CD14-positive monocyte (primary cell): ENCODE measurements at regions not wholly inside any gene's neighbourhood (a gene's known extent, or its start where the extent isn't known, plus 50 kb on each side); places are given as distances from the start of the nearest gene placed in this dataset.

Source experiments
- DNase-seq, 3 donors: peaks; one replicate each; pipeline ENCODE4 v3.0.0-alpha.2; 2011 to 2022
- H2AFZ ChIP-seq: 2 replicates; pipeline ENCODE4 v1.6.0; 2012; ENCODE audit warnings: mild to moderate bottlenecking, low read depth, low read length, inconsistent platforms; ENCODE audit not compliant: insufficient read depth, poor library complexity, severe bottlenecking
- H3K27ac ChIP-seq, 2 donors: 1 replicate in 1 of 2; 2 replicates in 1 of 2; pipeline ENCODE4 v1.5.1; 2012 to 2013; ENCODE audit warnings: low read length in 2 of 2, control low read depth in 1 of 2, inconsistent platforms in 1 of 2, low read depth in 1 of 2, mild to moderate bottlenecking in 1 of 2
- H3K27me3 ChIP-seq, 2 donors: one replicate each; pipeline versions ENCODE4 v1.6.0 to v1.6.1; 2011 to 2013; ENCODE audit warnings: low read length in 2 of 2; ENCODE audit not compliant: control insufficient read depth in 2 of 2, insufficient read depth in 2 of 2
- H3K36me3 ChIP-seq, 2 donors: replicated peaks in 1 of 2; 1 replicate in 1 of 2; 2 replicates in 1 of 2; pipeline versions ENCODE4 v1.5.1 to v1.6.1; 2012 to 2013; ENCODE audit warnings: low read length in 2 of 2, control low read depth in 1 of 2, inconsistent platforms in 1 of 2, mild to moderate bottlenecking in 1 of 2; ENCODE audit not compliant: insufficient read depth in 2 of 2, control insufficient read depth in 1 of 2
- H3K4me1 ChIP-seq, 2 donors: 1 replicate in 1 of 2; 2 replicates in 1 of 2; pipeline versions ENCODE4 v1.5.1 to v1.6.1; 2012 to 2013; ENCODE audit warnings: low read length in 2 of 2, control low read depth in 1 of 2, inconsistent platforms in 1 of 2, mild to moderate bottlenecking in 1 of 2, moderate library complexity in 1 of 2; ENCODE audit not compliant: insufficient read depth in 2 of 2, control insufficient read depth in 1 of 2
- H3K4me2 ChIP-seq: replicated peaks from 2 replicates; pipeline ENCODE3; 2012; ENCODE audit warnings: low read length, moderate library complexity, mild to moderate bottlenecking; ENCODE audit not compliant: poor library complexity, severe bottlenecking; ENCODE audit errors: extremely low read depth
- H3K4me3 ChIP-seq, 3 experiments: fragments of 200-600 bp in 1 of 3; sonication (generic) in 1 of 3; replicated peaks in 1 of 3; 1 replicate in 2 of 3; 2 replicates in 1 of 3; pipeline ENCODE4 v1.5.1; 2011 to 2013; ENCODE audit warnings: low read length in 3 of 3, mild to moderate bottlenecking in 3 of 3, control low read depth in 2 of 3, low read depth in 2 of 3, inconsistent platforms in 1 of 3, moderate library complexity in 1 of 3
- H3K79me2 ChIP-seq: 2 replicates; pipeline ENCODE4 v1.6.0; 2012; ENCODE audit warnings: mild to moderate bottlenecking, control low read depth, inconsistent platforms, low read length, moderate library complexity; ENCODE audit not compliant: insufficient read depth
- H3K9ac ChIP-seq: 2 replicates; pipeline ENCODE4 v1.6.0; 2017; ENCODE audit warnings: low read length, mild to moderate bottlenecking; ENCODE audit not compliant: insufficient read depth, poor library complexity, severe bottlenecking
- H3K9me3 ChIP-seq, 2 donors: replicated peaks in 1 of 2; 1 replicate in 1 of 2; 2 replicates in 1 of 2; pipeline versions ENCODE4 v1.5.1 to v1.6.1; 2012 to 2013; ENCODE audit warnings: low read length in 2 of 2, control low read depth in 1 of 2; ENCODE audit not compliant: control insufficient read depth in 1 of 2, insufficient read depth in 1 of 2
- H4K20me1 ChIP-seq: 2 replicates; pipeline ENCODE4 v1.6.0; 2012; ENCODE audit warnings: mild to moderate bottlenecking, low read length, control low read depth, moderate library complexity; ENCODE audit not compliant: insufficient read depth
- H3K27ac Mint-ChIP-seq, 7 donors: one replicate each; pipeline ENCODE4 v1.8.0; 2020; ENCODE audit warnings: mild to moderate bottlenecking in 7 of 7, mixed read lengths in 7 of 7, moderate library complexity in 6 of 7, inconsistent platforms in 2 of 7
- H3K27me3 Mint-ChIP-seq, 3 donors: one replicate each; pipeline ENCODE4 v1.8.0; 2021 to 2022; ENCODE audit warnings: low read depth in 3 of 3, mild to moderate bottlenecking in 3 of 3, mixed read lengths in 3 of 3, moderate library complexity in 3 of 3, inconsistent platforms in 1 of 3
- H3K36me3 Mint-ChIP-seq, 2 donors: one replicate each; pipeline ENCODE4 v1.8.0; 2020; ENCODE audit warnings: mixed read lengths in 2 of 2, inconsistent platforms in 1 of 2, mild to moderate bottlenecking in 1 of 2
- H3K4me1 Mint-ChIP-seq: one replicate; pipeline ENCODE4 v1.8.0; 2020; ENCODE audit warnings: mild to moderate bottlenecking, mixed read lengths
- H3K4me3 Mint-ChIP-seq, 2 donors: one replicate each; pipeline ENCODE4 v1.8.0; 2020; ENCODE audit warnings: mild to moderate bottlenecking in 2 of 2, mixed read lengths in 2 of 2, moderate library complexity in 1 of 2
- H3K9me3 Mint-ChIP-seq, 7 donors: one replicate each; pipeline ENCODE4 v1.8.0; 2020 to 2022; ENCODE audit warnings: mixed read lengths in 7 of 7, mild to moderate bottlenecking in 6 of 7, moderate library complexity in 6 of 7, inconsistent platforms in 2 of 7
- CTCF ChIP-seq: fragments of 200-600 bp; IDR thresholded peaks from one replicate; pipeline ENCODE4 v1.8.0; 2022; ENCODE audit warnings: antibody characterized with exemption, mild to moderate bottlenecking
- WGBS: methylation state at CpG from one replicate; pipeline ENCODE4 v1.1.5; 2013; ENCODE audit warnings: missing lambda C conversion rate; ENCODE audit not compliant: insufficient coverage; 5-methylcytosine and 5-hydroxymethylcytosine counted together
- intact Hi-C, 2 donors: fragments of 100-400 bp; cut with micrococcal nuclease; formaldehyde crosslinking; loops; one replicate each; pipeline versions ENCODE4 v1.15.0 to v1.15.1; 2023

- no peak overlapping the region for H2AFZ ChIP-seq
- H3K9me3 Mint-ChIP-seq = peaks cover 15 to 26% (median 21%) of the 10 kb centered on the region in 7 donors
- no peaks in the 10 kb centered on the region for H3K79me2 ChIP-seq
- H3K9ac ChIP-seq = no peak overlapping the region
- intact Hi-C loops = loop anchor here in 1 of 2 donors (5.0 kb wide), 1 partner anchor 41 kb away; no protein-coding TSS in a partner anchor
- peaks cover 2 to 4% (median 4%) of the 10 kb centered on the region in 3 donors for H3K27me3 Mint-ChIP-seq
- peaks cover 45% of the 10 kb centered on the region for H3K4me1 Mint-ChIP-seq
- no peaks in the 10 kb centered on the region for H3K36me3 ChIP-seq
- H3K9me3 ChIP-seq = peaks cover 13 to 16% of the 10 kb centered on the region in 2 donors
- peak; percentile 83 to 95 (median 93) for DNase-seq
- peaks cover 18 to 41% of the 10 kb centered on the region in 2 donors for H3K4me1 ChIP-seq
- no peaks in the 10 kb centered on the region for H4K20me1 ChIP-seq
- H3K27me3 ChIP-seq = no peaks in the 10 kb centered on the region
- H3K4me2 ChIP-seq = no peak overlapping the region
- H3K4me3 Mint-ChIP-seq = no peak overlapping the region
- no CpG with 5 or more reads among the region's 1 CpG for WGBS
- H3K36me3 Mint-ChIP-seq = peaks cover 13% of the 10 kb centered on the region in 2 donors
- peak overlapping the region in 1 of 2 donors; percentile 69 for H3K27ac ChIP-seq
- no peak for TF ChIP-seq CTCF
- H3K27ac Mint-ChIP-seq = peak overlapping the region; percentile 57 to 82 (median 70)
- H3K4me3 ChIP-seq = no peak overlapping the region
These were observed 60.8 kb upstream of the ZBED5 start for GRCh38 chr11:10918698-10919097.

GRCh38 chr11:10918275-10918674 is 60.4 kb upstream of the ZBED5 start:
- Mint-ChIP-seq H3K4me3 (no peak overlapping the region), H3K27ac (peak overlapping the region; percentile 27 to 82 (median 70)), H3K27me3 (peaks cover 2 to 4% (median 4%) of the 10 kb centered on the region in 3 donors), H3K4me1 (peaks cover 49% of the 10 kb centered on the region), H3K9me3 (peaks cover 15 to 26% (median 21%) of the 10 kb centered on the region in 7 donors), H3K36me3 (peaks cover 13% of the 10 kb centered on the region in 2 donors)
- Histone ChIP-seq H3K4me2 (no peak overlapping the region), H3K36me3 (no peaks in the 10 kb centered on the region), H3K4me3 (no peak overlapping the region), H3K9ac (no peak overlapping the region), H3K79me2 (no peaks in the 10 kb centered on the region), H2AFZ (no peak overlapping the region), H3K4me1 (peaks cover 23 to 45% of the 10 kb centered on the region in 2 donors), H4K20me1 (no peaks in the 10 kb centered on the region), H3K9me3 (peaks cover 13 to 16% of the 10 kb centered on the region in 2 donors), H3K27me3 (no peaks in the 10 kb centered on the region), H3K27ac (peak overlapping the region in 1 of 2 donors; percentile 69)
- TF ChIP-seq CTCF = no peak
- WGBS = 0% methylated on average over 1 of the region's 1 CpG
- intact Hi-C loops = loop anchor here in 1 of 2 donors (5.0 kb wide), 1 partner anchor 41 kb away; no protein-coding TSS in a partner anchor
- peak; percentile 20 to 43 (median 34) for DNase-seq
